Cardiac muscle cell (in vitro differentiated cells and primary cell): ENCODE measurements at regions not wholly inside any gene's neighbourhood (a gene's known extent, or its start where the extent isn't known, plus 50 kb on each side); places are given as distances from the start of the nearest gene placed in this dataset.

ENCODE experiments used
- DNase-seq, 2 donors: peaks; one replicate each; pipeline versions ENCODE4 v3.0.0 to v3.0.0-alpha.2; 2010 to 2017; ENCODE audit warnings: low read depth in 1 of 2, low spot score in 1 of 2
- H3K27ac ChIP-seq: fragments of 200-600 bp; sonication (generic); 2 replicates; pipeline ENCODE4 v1.5.1; 2016
- H3K27me3 ChIP-seq: fragments of 200-600 bp; sonication (generic); 2 replicates; pipeline ENCODE4 v1.6.0; 2016; ENCODE audit warnings: control low read depth
- H3K36me3 ChIP-seq: fragments of 200-600 bp; sonication (generic); 2 replicates; pipeline ENCODE4 v1.5.1; 2016; ENCODE audit warnings: control low read depth
- H3K4me1 ChIP-seq: fragments of 200-600 bp; sonication (generic); 2 replicates; pipeline ENCODE4 v1.8.1; 2017; ENCODE audit warnings: low read depth, mild to moderate bottlenecking, mixed run types
- H3K4me3 ChIP-seq: fragments of 200-600 bp; sonication (generic); 2 replicates; pipeline ENCODE4 v1.5.1; 2016; ENCODE audit warnings: mild to moderate bottlenecking
- H3K9me3 ChIP-seq: fragments of 200-600 bp; sonication (generic); 2 replicates; pipeline ENCODE4 v1.5.1; 2017; ENCODE audit warnings: low read depth, mild to moderate bottlenecking, control low read depth
- TF ChIP-seq, protein P1 (sequence below): IDR thresholded peaks from 2 replicates; pipeline ENCODE4 v1.5.1; 2012; ENCODE audit warnings: low read depth, mild to moderate bottlenecking, low read length

DNA sequence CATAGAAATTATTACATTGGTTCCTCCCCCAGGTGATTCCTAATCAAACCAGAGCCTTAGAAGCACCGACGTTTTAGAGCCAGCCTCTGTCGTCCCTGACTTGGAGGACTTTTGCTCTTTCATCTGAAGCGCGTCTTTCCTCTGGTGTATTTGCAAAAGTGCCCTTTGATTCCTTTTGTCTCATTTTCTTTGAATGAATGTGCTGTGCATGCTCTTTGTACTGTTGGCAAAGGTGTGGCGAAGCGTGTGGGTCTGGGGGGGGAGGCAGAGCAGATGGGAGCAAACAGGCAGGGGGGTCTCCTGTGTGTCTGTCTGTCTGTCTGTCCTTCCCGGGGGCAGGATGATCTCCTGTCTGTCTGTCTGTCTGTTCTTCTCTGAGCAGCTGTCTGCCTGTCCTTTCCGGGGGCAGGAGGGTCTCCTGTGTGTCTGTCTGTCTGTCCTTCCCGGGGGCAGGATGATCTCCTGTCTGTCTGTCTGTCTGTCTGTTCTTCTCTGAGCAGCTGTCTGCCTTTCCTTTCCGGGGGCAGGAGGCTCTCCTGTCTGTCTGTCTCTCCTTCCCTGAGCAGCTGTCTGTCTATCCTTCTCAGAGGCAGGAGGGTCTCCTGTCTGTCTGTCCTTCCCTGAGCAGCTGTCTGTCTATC, 205.5 kb upstream of the MYT1L start:
- DNase-seq = no peak
- no peaks in the 10 kb centered on the region for H3K36me3 ChIP-seq

DNA sequence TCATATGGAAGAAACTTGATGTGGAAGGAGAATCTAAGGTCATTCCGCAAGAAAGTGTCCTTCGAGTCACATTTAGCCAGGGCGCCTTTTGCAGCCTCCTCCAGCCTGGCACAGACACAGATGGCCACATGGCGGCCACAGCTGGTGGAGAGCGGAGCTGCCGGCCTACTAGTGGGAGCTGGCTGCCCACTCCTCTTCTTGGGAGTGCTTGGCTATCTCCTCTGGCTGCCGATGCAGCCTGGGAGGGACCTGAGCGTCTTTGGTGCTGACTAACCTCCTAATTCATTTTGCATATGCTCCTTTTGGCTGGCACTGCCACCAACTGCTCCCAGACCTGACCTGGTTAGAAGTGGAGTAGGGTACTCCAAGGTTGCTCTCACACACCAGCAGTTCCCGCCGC, 199.3 kb upstream of the MYT1L start:
- H3K9me3 ChIP-seq = no peaks in the 10 kb centered on the region
- TF ChIP-seq, protein P1, sequence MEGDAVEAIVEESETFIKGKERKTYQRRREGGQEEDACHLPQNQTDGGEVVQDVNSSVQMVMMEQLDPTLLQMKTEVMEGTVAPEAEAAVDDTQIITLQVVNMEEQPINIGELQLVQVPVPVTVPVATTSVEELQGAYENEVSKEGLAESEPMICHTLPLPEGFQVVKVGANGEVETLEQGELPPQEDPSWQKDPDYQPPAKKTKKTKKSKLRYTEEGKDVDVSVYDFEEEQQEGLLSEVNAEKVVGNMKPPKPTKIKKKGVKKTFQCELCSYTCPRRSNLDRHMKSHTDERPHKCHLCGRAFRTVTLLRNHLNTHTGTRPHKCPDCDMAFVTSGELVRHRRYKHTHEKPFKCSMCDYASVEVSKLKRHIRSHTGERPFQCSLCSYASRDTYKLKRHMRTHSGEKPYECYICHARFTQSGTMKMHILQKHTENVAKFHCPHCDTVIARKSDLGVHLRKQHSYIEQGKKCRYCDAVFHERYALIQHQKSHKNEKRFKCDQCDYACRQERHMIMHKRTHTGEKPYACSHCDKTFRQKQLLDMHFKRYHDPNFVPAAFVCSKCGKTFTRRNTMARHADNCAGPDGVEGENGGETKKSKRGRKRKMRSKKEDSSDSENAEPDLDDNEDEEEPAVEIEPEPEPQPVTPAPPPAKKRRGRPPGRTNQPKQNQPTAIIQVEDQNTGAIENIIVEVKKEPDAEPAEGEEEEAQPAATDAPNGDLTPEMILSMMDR = no peak
- H3K4me3 ChIP-seq = no peak overlapping the region
- no peak for DNase-seq
- no peaks in the 10 kb centered on the region for H3K4me1 ChIP-seq
- no peaks in the 10 kb centered on the region for H3K27me3 ChIP-seq
- H3K27ac ChIP-seq = no peak overlapping the region
- no peaks in the 10 kb centered on the region for H3K36me3 ChIP-seq

More for the DNA sequence above, 205.5 kb upstream of the MYT1L start:
- Histone ChIP-seq H3K27me3 (no peaks in the 10 kb centered on the region), H3K9me3 (no peaks in the 10 kb centered on the region), H3K27ac (no peak overlapping the region), H3K4me3 (no peak overlapping the region), H3K4me1 (no peaks in the 10 kb centered on the region)
- TF ChIP-seq, protein P1 = no peak

DNA sequence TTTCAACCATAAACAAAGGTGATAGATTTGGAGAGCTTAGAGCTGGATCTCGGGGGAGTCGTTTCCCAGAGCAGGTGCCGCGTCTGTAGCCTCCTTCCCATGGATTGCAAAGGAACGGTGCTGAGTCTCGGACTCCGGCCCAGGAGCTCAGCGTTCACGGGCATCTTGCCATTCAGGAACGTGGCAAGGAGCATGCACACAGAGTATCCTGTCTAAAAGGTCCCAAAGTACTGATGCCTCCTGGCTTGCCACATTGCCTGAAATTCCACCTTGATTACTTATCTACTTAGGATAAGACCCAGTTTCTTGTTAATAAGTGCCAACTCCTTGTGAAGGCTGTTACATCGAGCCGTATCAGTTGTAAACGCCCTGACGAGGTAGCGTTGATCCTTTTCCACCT, 197.8 kb upstream of the MYT1L start:
- Histone ChIP-seq H3K9me3 (no peaks in the 10 kb centered on the region), H3K27me3 (no peaks in the 10 kb centered on the region), H3K4me3 (no peak overlapping the region), H3K36me3 (no peaks in the 10 kb centered on the region), H3K4me1 (no peaks in the 10 kb centered on the region), H3K27ac (no peak overlapping the region)
- DNase-seq = no peak
- TF ChIP-seq, protein P1 = no peak

DNA sequence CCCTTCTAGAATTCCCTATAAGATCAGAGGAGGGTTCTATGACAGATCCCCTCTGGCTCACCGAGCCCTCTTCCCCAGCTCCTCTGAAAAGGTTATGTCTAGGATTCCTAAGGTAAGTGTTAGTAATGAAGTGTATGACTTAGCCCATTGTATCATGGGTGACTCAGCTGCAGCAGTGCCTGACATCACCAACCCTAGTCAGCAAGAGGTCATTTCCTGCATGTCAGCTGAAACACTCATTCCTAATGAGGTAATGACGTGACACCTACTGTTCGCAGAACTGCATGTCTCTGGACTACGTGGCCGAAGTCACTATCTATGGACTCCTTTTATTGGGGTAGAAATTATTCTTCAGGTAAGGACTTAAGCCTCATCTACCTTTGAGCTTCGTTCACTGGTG, 196.1 kb upstream of the MYT1L start:
- no peak overlapping the region for H3K27ac ChIP-seq
- H3K9me3 ChIP-seq = no peaks in the 10 kb centered on the region
- DNase-seq = no peak
- no peaks in the 10 kb centered on the region for H3K36me3 ChIP-seq
- H3K4me3 ChIP-seq = no peak overlapping the region
- TF ChIP-seq, protein P1 = no peak
- peaks cover 5% of the 10 kb centered on the region for H3K4me1 ChIP-seq
- no peaks in the 10 kb centered on the region for H3K27me3 ChIP-seq

DNA sequence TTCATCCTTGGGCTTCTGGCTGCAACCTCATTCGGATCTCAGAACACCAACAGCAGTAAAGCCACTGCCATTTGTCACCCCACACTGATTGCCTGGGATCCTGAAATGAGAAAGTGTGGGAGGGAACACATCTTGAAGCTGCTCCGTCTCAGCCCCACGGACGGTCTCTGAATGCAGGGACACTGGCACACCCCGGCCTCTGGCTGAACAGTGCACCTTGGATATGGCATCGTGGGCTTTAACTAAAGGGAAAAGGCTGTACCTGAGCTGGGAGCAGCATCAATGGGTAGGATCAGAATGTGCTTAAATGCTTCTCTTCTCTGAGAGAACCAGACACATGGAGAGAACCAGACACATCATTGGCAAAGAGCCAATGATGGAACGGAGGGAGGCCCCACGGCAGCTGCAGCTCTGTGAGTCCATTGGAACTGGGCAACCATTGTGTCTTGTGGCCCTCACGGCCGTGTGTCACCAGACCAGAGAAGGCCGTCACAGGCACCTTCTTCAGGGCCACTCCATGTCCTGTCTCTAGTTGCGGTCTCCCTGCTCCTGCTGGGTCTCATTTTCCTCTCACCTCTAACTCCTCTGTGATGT, 193.4 kb upstream of the MYT1L start:
- Histone ChIP-seq H3K36me3 (no peaks in the 10 kb centered on the region), H3K9me3 (no peaks in the 10 kb centered on the region), H3K27ac (no peak overlapping the region), H3K27me3 (no peaks in the 10 kb centered on the region), H3K4me3 (no peak overlapping the region), H3K4me1 (peaks cover 5% of the 10 kb centered on the region)
- TF ChIP-seq, protein P1 = no peak
- DNase-seq = no peak
